GM21723 (cell line): ENCODE measurements at regions not wholly inside any gene's neighbourhood (a gene's known extent, or its start where the extent isn't known, plus 50 kb on each side); places are given as distances from the start of the nearest gene placed in this dataset.
"Not testable (repeated sequence)": the region's sequence is repeated elsewhere in the genome, so short reads cannot be mapped to it uniquely, and the experiment has no call there.

ENCODE experiments used
- ATAC-seq: cut with Tn5 transposase; IDR thresholded peaks from one replicate; pipeline ENCODE4 v1.9.1; 2021; ENCODE audit warnings: mild to moderate bottlenecking, moderate library complexity; ENCODE audit not compliant: unreplicated experiment

- ATAC-seq = no peak
Observed at GRCh38 chr2:160721089-160722040, 227.8 kb upstream of the RBMS1 start.

- ATAC-seq = no peak
Observed at GRCh38 chr2:160726046-160726445, 232.4 kb upstream of the RBMS1 start.

- ATAC-seq = no peak
Observed at GRCh38 chr2:160730296-160730995, 236.8 kb upstream of the RBMS1 start.

- ATAC-seq = no peak
Observed at GRCh38 chr2:160731415-160731814, 237.8 kb upstream of the RBMS1 start.

- ATAC-seq = no peak
Observed at GRCh38 chr2:160731856-160732255, 238.2 kb upstream of the RBMS1 start.

- ATAC-seq = no peak
Observed at GRCh38 chr2:160735696-160736095, 242.1 kb upstream of the RBMS1 start.

- no peak for ATAC-seq
Observed at GRCh38 chr2:160736148-160737028, 242.8 kb upstream of the RBMS1 start.

GRCh38 chr2:160737247-160737646 is 243.6 kb upstream of the RBMS1 start:
- ATAC-seq = no peak

GRCh38 chr2:160741271-160741670 is 247.7 kb upstream of the RBMS1 start:
- no peak for ATAC-seq

GRCh38 chr2:160741815-160742214 is 248.2 kb upstream of the RBMS1 start:
- ATAC-seq = no peak

GRCh38 chr2:160742667-160743066 is 249.1 kb upstream of the RBMS1 start:
- ATAC-seq = no peak

- no peak for ATAC-seq
Observed at GRCh38 chr2:160747501-160748170, 254.0 kb upstream of the RBMS1 start.

GRCh38 chr2:160751021-160751420 is 257.4 kb upstream of the RBMS1 start:
- ATAC-seq = no peak

- ATAC-seq = no peak
Observed at GRCh38 chr2:160752475-160753330, 259.1 kb upstream of the RBMS1 start.

GRCh38 chr2:160753331-160753654 is 259.7 kb upstream of the RBMS1 start:
- ATAC-seq = no peak

- no peak for ATAC-seq
Observed at GRCh38 chr2:160753960-160754359, 260.4 kb upstream of the RBMS1 start.

GRCh38 chr2:160756481-160756880 is 262.9 kb upstream of the RBMS1 start:
- no peak for ATAC-seq

GRCh38 chr2:160762493-160763128 is 269.0 kb upstream of the RBMS1 start:
- not testable (repeated sequence) for ATAC-seq

- no peak for ATAC-seq
Observed at GRCh38 chr2:160783474-160783873, 289.9 kb upstream of the RBMS1 start.
